Mammary epithelial cell (primary cell): ENCODE measurements at regions not wholly inside any gene's neighbourhood (a gene's known extent, or its start where the extent isn't known, plus 50 kb on each side); places are given as distances from the start of the nearest gene placed in this dataset.

ENCODE experiments used
- CTCF ChIP-seq, 2 donors: IDR thresholded peaks in 1 of 2; conservative IDR thresholded peaks in 1 of 2; 2 replicates each; pipeline ENCODE4 v1.5.1; 2011 to 2012; ENCODE audit warnings: inconsistent platforms in 2 of 2, low read length in 2 of 2, mild to moderate bottlenecking in 2 of 2, control low read depth in 1 of 2, low read depth in 1 of 2; ENCODE audit not compliant: insufficient read depth in 1 of 2; ENCODE audit errors: extremely low read depth in 1 of 2
- EZH2 ChIP-seq: IDR thresholded peaks from 2 replicates; pipeline ENCODE4 v1.6.1; 2012; ENCODE audit warnings: low read length, inconsistent platforms, borderline replicate concordance

- TF ChIP-seq EZH2, result no peak
- TF ChIP-seq CTCF (conservative IDR thresholded peaks at IDR 0.05 in 1 of 2, IDR thresholded peaks at IDR 0.05 in 1 of 2; ENCODE audit: extremely low read depth in 1 of 2, insufficient read depth in 1 of 2, low read depth in 1 of 2, low read length in 2 of 2), result no peak
These were observed 86.6 kb upstream of the PAX1 start for GRCh38 chr20:21618759-21619416.
